ENCODE measurements at regions not wholly inside any gene's neighbourhood (a gene's known extent, or its start where the extent isn't known, plus 50 kb on each side); places are given as distances from the start of the nearest gene placed in this dataset.

DNA sequence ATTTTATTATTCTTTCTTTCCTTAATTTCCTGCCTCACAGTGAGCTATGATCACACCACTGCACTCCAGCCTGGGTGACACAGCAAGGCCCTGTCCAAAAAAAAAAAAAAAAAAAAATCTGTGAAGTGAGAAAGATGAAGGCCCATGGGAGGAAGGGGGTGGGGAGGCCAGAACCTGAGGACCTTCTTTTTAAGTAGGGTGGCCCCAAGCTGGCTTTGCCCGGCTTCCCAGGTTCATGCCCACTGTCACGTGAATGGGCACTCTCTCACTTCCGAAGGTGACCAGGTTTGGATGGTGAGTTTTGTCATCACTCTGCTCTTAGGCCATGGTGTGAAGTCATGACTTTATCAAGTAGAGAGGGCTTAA is 82.3 kb downstream of the TNFAIP2 start:
- peaks cover 16% of the 10 kb centered on the region for H3K27me3 ChIP-seq (ENCODE audit: control insufficient read depth, insufficient read depth, low read length)
- no peaks in the 10 kb centered on the region for H3K36me3 ChIP-seq (ENCODE audit: control insufficient read depth, insufficient read depth, low read length)
- TF ChIP-seq, protein P1, sequence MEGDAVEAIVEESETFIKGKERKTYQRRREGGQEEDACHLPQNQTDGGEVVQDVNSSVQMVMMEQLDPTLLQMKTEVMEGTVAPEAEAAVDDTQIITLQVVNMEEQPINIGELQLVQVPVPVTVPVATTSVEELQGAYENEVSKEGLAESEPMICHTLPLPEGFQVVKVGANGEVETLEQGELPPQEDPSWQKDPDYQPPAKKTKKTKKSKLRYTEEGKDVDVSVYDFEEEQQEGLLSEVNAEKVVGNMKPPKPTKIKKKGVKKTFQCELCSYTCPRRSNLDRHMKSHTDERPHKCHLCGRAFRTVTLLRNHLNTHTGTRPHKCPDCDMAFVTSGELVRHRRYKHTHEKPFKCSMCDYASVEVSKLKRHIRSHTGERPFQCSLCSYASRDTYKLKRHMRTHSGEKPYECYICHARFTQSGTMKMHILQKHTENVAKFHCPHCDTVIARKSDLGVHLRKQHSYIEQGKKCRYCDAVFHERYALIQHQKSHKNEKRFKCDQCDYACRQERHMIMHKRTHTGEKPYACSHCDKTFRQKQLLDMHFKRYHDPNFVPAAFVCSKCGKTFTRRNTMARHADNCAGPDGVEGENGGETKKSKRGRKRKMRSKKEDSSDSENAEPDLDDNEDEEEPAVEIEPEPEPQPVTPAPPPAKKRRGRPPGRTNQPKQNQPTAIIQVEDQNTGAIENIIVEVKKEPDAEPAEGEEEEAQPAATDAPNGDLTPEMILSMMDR (IDR thresholded peaks at IDR 0.05; ENCODE audit: insufficient read depth, low read length, severe bottlenecking): no peak
- DNase-seq (ENCODE audit: low read depth): no peak
- FAIRE-seq: no peak
- H3K4me3 ChIP-seq (ENCODE audit: low read depth, low read length): no peak overlapping the region

DNA sequence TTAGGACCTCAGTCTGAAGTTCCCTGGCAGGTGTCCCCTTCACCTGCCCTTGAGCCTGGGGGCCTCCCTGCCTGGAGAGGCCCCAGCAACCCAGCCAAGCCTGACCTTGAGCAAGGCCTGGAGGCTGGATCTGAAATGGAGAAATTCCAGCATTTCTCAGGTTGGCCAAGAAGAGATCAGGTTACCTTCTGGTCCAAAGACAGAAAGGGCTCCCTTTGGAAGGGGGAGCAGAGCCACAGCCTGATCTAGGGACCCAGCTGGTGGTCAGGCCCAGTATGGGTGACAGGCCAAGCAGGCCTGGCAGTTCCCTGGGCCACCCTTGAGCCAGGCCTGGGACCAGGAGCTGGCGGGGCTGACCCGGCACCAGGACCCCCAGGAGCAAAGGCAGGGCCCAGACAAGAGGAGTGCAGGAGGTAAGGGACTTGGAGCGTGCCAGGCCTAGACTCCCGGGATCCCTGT is 82.8 kb downstream of the TNFAIP2 start:
- TF ChIP-seq, protein P1 (IDR thresholded peaks at IDR 0.05; ENCODE audit: insufficient read depth, low read length, severe bottlenecking): no peak
- DNase-seq (ENCODE audit: low read depth) (no peak), FAIRE-seq (no peak)
- H3K27me3 ChIP-seq (ENCODE audit: control insufficient read depth, insufficient read depth, low read length): peaks cover 16% of the 10 kb centered on the region
- H3K36me3 ChIP-seq (ENCODE audit: control insufficient read depth, insufficient read depth, low read length): no peaks in the 10 kb centered on the region
- no peak overlapping the region for H3K4me3 ChIP-seq (ENCODE audit: low read depth, low read length)

DNA sequence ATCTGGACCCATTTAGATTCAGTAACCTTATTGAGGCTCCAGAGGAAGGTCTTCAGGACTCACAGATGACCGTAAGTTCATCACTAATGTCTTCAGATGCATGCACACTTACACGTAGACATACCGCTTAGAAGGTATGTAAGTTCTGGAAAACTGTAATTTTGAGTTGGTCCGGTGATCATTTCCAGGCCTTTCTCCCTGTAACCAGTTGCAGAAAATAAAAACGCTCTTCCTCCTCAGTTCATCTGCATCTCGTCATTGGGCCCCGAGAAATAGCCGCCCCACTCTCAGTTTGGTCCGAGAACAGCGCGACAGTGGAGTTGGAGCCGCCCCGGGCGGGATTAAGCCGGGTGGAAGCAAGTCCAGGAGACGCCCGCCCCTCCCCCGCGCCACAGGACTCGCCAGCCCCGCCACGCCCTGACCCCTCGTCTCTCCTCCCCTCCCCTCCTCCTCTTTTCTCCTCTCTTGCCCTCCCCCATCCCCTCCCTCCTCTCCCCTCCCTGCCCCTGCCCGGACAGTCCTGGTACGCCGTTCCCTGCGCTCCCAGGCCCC is 83.7 kb downstream of the TNFAIP2 start:
- FAIRE-seq: no peak
- no peak for DNase-seq (ENCODE audit: low read depth)
- TF ChIP-seq, protein P1 (IDR thresholded peaks at IDR 0.05; ENCODE audit: insufficient read depth, low read length, severe bottlenecking): no peak
- Histone ChIP-seq H3K27me3 (ENCODE audit: control insufficient read depth, insufficient read depth, low read length) (peaks cover 16% of the 10 kb centered on the region), H3K36me3 (ENCODE audit: control insufficient read depth, insufficient read depth, low read length) (no peaks in the 10 kb centered on the region), H3K4me3 (ENCODE audit: low read depth, low read length) (peak overlapping the region; percentile 11)

- Histone ChIP-seq H3K4me3 (ENCODE audit: low read depth, low read length) (peak overlapping the region; percentile 11), H3K27me3 (ENCODE audit: control insufficient read depth, insufficient read depth, low read length) (peaks cover 16% of the 10 kb centered on the region), H3K36me3 (ENCODE audit: control insufficient read depth, insufficient read depth, low read length) (no peaks in the 10 kb centered on the region)
- TF ChIP-seq, protein P1 (IDR thresholded peaks at IDR 0.05; ENCODE audit: insufficient read depth, low read length, severe bottlenecking): no peak
- DNase-seq (ENCODE audit: low read depth): no peak
- no peak for FAIRE-seq
Observed at GRCh38 chr14:103207388-103208072, 84.3 kb downstream of the TNFAIP2 start.

DNA sequence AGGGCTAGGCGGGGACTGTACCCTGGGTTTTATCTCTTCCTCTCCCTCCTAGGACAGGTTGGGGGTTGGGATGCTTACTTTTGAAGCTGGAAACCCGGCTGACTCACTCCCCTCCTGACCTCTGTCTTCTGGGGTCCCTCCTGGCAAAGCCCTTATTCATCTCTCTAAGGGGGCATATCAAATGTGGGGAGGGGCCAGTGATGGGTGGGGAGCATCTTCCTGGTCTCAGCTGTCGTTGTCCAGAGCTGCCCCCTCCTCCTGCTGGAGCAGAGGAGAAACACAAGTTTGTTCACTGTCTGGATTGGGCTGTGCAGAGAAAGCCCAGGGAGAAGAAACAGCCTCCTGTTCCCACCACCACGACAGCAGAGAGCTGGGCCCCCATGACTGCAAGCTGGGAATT is 85.8 kb downstream of the TNFAIP2 start:
- DNase-seq (ENCODE audit: low read depth) (no peak), FAIRE-seq (no peak)
- Histone ChIP-seq H3K27me3 (ENCODE audit: control insufficient read depth, insufficient read depth, low read length) (peaks cover 16% of the 10 kb centered on the region), H3K4me3 (ENCODE audit: low read depth, low read length) (no peak overlapping the region), H3K36me3 (ENCODE audit: control insufficient read depth, insufficient read depth, low read length) (no peaks in the 10 kb centered on the region)
- TF ChIP-seq, protein P1 (IDR thresholded peaks at IDR 0.05; ENCODE audit: insufficient read depth, low read length, severe bottlenecking): no peak
